GDM1 (cell line): ENCODE measurements at regions not wholly inside any gene's neighbourhood (a gene's known extent, or its start where the extent isn't known, plus 50 kb on each side); places are given as distances from the start of the nearest gene placed in this dataset.

Source experiments
- DNase-seq: peaks from one replicate; lab custom pipeline; 2025; lab: John Stamatoyannopoulos, UW

- DNase-seq, result no peak
Observed at GRCh38 chr20:51159303-51159702, 136.4 kb upstream of the KCNG1 start.

GRCh38 chr20:51158226-51158625, 135.3 kb upstream of the KCNG1 start:
- DNase-seq, result no peak

- DNase-seq, result no peak
Observed at GRCh38 chr20:51156041-51156982, 133.4 kb upstream of the KCNG1 start.

DNA sequence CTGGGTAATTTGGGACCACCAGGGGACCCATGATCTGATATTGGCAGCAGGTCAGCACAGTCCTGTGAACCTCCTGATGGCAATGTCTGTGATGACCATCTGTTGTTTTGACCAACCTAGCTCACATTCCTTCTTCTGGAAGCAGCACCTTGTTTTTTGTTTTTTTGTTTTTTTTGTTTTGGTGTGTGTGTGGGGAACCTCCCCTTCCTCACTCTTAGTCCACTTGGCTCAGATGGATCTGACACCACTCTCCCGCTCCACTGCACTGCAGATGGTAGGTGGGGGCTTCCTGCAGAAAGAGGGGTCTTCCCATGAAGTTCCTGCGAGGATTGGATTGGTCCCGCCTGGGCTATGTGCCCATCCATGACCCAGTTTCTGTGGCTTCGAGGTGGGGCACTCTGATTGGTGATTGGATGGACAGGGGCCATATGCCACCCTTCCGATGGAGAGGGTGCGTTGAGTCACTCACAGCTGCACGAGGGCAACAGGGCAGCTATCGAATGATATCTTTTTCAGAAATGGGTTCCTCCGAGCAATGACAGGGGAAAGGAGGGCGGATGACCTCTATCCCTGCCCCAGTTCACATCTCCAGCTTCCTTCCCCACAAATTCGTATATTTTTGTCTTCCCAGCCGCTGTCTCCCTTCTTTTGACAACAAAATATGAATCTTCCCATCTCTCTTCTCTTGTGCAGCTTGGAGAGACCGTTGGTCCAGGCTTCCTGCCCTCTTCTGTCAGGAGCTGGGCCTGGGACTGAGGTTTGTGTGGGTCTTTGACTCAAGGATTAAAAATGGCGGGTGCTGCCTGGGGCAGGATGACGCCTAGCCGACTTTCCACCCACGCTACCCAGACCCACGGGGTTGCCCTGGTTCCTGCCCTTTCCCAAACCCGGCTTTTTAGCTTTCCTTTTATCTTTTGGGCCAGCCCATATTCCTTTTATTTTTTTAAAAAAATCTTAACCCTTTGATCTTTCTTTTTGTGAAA, 132.1 kb upstream of the KCNG1 start:
- no peak for DNase-seq

GRCh38 chr20:51153867-51154707, 131.2 kb upstream of the KCNG1 start:
- DNase-seq, result no peak

DNA sequence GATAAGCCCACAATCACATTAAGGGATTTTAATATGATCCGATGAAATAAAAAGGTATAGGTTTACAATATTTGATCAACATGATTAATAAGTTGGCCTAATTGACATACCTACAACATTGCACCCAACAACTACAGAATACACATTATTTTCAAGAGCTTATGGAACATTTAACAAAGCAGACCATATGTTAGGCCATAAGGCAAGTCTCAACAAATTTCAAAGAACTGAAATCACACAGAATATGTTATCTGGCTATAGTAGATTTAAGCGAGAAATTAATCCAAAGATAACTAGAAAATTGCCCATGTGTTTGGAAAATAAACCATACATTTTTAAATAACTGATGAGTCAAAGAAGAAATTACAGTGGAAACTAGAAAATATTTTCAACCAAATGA, 126.0 kb upstream of the KCNG1 start:
- no peak for DNase-seq

GRCh38 chr20:51144476-51144875, 121.6 kb upstream of the KCNG1 start:
- no peak for DNase-seq

DNA sequence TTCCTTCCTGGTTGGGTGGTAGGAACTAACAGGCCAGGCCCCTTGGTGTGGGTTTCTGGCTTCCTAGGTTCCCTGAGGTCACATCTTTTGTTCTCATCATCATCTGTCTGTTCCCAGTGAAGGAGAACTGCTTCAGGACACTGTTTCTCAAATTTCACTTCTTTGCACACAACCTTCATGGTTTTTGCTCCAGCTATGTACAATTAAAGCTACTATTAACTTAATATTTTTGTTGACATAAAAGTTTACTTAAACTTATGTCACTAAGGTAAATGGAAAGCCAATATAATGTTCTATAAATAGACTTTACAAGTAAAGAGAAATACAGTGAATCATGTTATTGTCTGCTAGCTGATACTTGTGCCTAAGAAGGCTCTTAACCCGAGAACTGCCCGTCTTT, 120.7 kb upstream of the KCNG1 start:
- no peak for DNase-seq

- DNase-seq, result no peak
Observed at GRCh38 chr20:51142448-51142847, 119.5 kb upstream of the KCNG1 start.

DNA sequence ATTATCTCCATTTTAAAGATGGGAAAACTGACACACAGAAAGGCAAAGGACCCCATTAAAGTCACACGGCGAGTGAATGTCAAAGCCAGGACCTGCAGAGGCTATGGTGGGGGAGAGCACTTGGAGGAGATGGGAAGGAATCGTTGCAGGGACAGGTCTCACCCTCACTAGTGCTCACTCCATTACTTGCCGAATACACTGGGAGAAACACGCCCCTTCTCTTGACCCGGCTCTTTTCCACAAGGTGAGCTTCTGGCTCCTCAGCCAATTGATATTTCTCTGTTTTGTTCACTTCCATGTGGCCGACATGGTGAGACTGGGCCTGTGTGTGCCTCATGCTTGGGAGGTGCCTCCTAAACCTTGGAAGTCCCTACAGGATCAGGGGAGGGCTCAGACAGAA, 117.8 kb upstream of the KCNG1 start:
- no peak for DNase-seq

- DNase-seq, result no peak
Observed at GRCh38 chr20:51139891-51140290, 117.0 kb upstream of the KCNG1 start.

- DNase-seq, result no peak
Observed at GRCh38 chr20:51138576-51138975, 115.7 kb upstream of the KCNG1 start.

DNA sequence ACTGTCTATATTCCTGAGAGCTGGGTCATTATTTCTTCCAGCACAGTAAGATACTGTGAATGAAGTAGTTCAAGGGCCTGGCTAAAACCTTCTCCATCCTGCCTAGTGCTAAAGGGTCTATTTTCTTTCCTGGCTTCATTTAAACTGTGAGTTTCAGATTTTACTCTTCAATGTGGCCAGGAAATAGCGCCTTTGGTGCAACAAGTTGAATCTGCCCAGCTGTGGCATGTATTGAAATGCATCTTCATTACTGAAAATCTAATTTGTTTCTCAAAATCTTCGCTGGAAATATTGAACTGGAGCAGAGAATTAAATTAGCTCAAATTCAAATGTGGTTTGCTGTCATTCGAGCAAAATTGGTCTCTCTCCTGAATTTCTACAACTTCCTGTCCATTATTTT, 114.6 kb upstream of the KCNG1 start:
- no peak for DNase-seq

- no peak for DNase-seq
Observed at GRCh38 chr20:51135926-51136715, 113.2 kb upstream of the KCNG1 start.

DNA sequence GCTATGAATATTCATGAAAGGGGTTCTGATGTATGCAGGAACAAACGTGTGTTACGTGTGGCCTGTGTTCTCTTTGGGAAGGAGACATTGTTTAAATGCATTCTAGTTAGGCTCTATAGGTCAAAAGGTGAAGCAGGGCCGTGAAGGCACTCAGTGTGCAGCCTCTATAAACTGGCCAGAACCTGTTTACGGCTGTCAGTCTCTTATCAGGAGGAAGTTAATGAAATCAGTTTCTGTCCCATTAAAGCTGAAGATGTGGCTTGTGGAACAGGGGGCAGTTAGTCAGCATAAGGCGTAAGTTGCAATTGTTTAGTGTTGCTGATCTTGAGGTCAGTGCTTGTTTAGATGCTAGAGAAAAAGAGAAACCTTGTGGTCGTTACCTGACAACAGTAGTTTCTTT, 111.5 kb upstream of the KCNG1 start:
- DNase-seq, result no peak

GRCh38 chr20:51132279-51132678, 109.4 kb upstream of the KCNG1 start:
- DNase-seq, result no peak

DNA sequence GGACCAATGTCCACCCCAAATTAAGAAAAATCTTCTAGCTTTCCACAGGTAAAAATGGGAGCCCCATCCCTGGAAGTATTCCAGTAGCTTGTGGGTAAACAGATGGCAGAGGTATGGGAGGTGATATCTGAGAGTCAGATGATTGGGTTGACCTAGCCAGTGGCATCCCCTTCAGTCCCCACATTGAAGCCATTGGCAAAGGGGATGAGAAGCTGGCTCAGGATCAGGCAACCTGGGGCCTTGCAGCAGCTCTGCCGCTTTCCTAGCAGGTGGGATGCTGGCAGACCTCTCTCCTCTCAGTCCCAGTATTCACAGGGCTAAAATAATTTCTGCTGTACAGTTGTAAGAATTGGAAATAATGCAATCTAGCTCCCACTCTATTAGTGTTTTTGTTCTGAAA, 108.9 kb upstream of the KCNG1 start:
- DNase-seq, result no peak

- no peak for DNase-seq
Observed at GRCh38 chr20:51129147-51129776, 106.4 kb upstream of the KCNG1 start.

DNA sequence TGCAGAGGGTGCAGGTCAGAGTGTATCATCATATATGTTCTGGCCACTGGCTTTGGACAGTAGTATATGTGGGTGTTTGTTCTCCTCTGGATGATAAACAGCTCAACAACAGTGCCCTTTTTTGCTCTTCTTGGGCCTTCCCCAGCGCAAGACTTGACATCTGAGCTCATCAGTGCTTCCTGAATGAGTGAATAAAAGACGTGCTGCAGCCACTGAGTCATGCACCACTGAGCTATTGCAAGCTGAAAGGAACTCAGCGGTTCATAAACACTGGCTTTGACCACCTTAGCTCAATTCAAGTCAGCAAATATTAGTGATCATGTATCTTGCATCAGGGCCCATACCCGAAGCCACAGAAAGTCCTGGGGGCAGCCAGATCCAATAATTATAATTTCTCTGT, 105.3 kb upstream of the KCNG1 start:
- DNase-seq, result no peak

- DNase-seq, result no peak
Observed at GRCh38 chr20:51127713-51128112, 104.8 kb upstream of the KCNG1 start.

DNA sequence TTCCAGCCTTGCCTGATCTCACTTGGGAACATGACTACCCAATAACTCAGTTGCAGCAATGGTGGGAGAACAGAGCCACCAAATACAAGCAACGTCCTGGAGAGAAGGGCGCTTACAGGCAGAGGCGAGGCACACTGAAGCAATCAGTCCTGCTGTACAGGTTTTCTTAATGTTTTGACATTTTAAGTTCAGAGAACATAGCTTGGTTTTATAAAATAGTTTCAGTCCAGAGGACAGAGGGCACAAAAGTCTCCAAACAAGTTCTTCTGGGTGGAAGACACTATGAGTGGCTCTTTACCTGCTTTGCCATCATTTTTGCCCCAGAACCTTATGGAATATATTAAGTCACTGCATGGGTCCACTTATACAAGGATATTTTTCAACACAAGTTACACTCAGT, 103.4 kb upstream of the KCNG1 start:
- no peak for DNase-seq
